ENCODE measurements at regions not wholly inside any gene's neighbourhood (a gene's known extent, or its start where the extent isn't known, plus 50 kb on each side); places are given as distances from the start of the nearest gene placed in this dataset.

- TF ChIP-seq CTCF (IDR thresholded peaks at IDR 0.05) = no peak
- TF ChIP-seq POLR2A (IDR thresholded peaks at IDR 0.05) = no peak
These were observed 61.6 kb upstream of the RAB27B start for GRCh38 chr18:54766634-54767033.
